ENCODE measurements at regions not wholly inside any gene's neighbourhood (a gene's known extent, or its start where the extent isn't known, plus 50 kb on each side); places are given as distances from the start of the nearest gene placed in this dataset.

- H3K27ac Mint-ChIP-seq: no peak overlapping the region
These were observed 1034.4 kb upstream of the KLHL29 start for GRCh38 chr2:22350621-22351020.

DNA sequence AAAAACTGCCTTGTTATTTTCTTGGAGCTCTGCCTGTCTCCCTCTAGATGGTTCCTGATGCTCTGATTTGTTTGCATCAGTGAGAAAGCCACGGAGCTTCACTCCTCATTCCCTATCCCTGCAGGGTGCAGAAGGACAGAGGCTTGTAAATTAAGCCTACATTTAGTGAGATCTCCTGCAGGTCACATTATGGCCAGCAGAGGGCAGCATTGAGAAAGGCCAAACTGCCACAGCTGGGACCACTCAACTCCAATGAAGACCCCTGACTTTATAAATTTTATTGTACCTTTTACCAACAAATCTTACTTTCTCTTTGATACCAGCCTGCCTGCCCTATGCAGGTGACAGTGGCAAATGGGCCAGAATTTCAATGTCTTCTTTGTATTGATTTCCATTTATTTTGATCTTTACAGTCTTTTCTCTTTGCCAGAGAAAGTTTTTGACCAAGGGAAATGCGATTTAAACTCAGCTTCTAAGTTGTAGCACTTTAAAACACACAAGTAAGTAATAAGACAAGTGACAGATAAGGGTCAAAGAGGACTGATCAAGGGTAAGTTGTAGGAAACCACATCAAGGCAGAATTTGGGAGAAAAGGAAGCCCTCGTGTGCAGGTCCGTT lies 1029.1 kb upstream of the KLHL29 start:
- H3K4me1 Mint-ChIP-seq (ENCODE audit: low read depth): no peaks in the 10 kb centered on the region
- no peaks in the 10 kb centered on the region for H3K9me3 Mint-ChIP-seq
- H3K27me3 Mint-ChIP-seq: no peaks in the 10 kb centered on the region
- no peak overlapping the region for H3K4me3 Mint-ChIP-seq
- H3K27ac Mint-ChIP-seq: no peak overlapping the region
- no peaks in the 10 kb centered on the region for H3K36me3 Mint-ChIP-seq (ENCODE audit: low read depth)
- peak; percentile 41 for DNase-seq

More at GRCh38 chr2:22350621-22351020, 1034.4 kb upstream of the KLHL29 start:
- DNase-seq: no peak
- no peaks in the 10 kb centered on the region for H3K36me3 Mint-ChIP-seq (ENCODE audit: low read depth)
- no peak overlapping the region for H3K4me3 Mint-ChIP-seq
- H3K9me3 Mint-ChIP-seq: peaks cover 6% of the 10 kb centered on the region
- no peaks in the 10 kb centered on the region for H3K4me1 Mint-ChIP-seq (ENCODE audit: low read depth)
- H3K27me3 Mint-ChIP-seq: no peaks in the 10 kb centered on the region

DNA sequence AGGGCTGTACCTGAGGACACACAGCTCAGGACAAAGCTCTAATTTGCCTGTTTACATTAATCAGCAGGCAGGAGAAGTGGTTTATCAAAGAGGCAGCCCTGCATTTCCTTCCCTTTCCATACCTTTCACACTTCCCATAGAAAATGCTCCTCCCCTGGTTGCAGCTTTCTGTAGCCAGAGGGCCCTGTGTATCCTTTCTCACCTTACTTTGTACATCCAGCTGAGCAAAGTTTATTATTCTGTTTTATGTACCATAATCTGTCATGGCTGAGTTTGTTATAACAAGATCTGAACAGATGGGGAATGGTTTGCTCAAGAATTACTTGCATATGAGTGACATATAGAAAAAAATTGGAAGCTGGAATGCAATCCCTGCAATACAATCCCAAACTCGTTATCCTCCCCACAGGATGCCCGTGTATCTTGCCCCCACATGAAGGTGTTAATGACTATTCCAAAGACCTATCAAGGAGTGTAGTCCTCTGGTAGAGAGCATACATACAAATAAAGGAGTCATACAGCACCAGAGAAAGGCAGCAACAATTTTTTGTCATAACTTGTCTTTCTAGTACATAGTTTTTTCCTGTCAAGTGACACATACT lies 1025.8 kb upstream of the KLHL29 start:
- Mint-ChIP-seq H3K9me3 (peaks cover 6% of the 10 kb centered on the region), H3K4me1 (ENCODE audit: low read depth) (no peaks in the 10 kb centered on the region), H3K36me3 (ENCODE audit: low read depth) (no peaks in the 10 kb centered on the region), H3K27ac (no peak overlapping the region), H3K4me3 (no peak overlapping the region), H3K27me3 (no peaks in the 10 kb centered on the region)
- no peak for DNase-seq

DNA sequence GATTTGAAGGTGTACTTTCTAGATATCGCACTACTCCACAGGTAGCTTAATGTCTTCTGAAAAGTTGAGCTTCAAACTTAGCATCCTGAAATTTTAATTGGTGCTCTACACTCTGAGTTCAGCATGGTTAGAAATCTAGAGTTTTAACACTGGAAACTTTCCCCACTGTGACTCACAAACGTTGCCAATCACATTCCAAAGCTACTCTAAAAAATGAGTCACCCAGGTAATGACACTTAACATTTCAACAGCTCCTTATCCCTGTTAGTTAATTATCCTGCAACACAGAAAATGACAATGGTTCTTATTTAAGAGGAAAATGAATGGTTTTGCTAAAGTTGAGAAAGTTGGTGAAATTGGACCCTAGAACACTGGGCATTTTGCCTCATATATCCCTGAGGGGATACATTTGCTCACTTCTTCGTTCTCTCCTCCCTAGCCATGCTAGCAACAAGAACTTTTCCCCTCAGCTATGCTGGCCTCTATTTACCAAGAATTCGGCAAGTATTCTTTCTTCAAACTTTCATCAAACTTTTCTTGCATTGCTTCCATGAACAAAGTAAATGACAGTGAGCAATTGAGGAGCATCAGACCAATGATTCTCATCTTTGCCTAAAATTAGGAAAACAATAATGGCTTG lies 1024.1 kb upstream of the KLHL29 start:
- Mint-ChIP-seq H3K27me3 (no peaks in the 10 kb centered on the region), H3K27ac (no peak overlapping the region), H3K9me3 (peaks cover 6% of the 10 kb centered on the region), H3K4me3 (no peak overlapping the region), H3K4me1 (ENCODE audit: low read depth) (no peaks in the 10 kb centered on the region), H3K36me3 (ENCODE audit: low read depth) (no peaks in the 10 kb centered on the region)
- DNase-seq: no peak

GRCh38 chr2:22361571-22361970 lies 1023.4 kb upstream of the KLHL29 start:
- no peak overlapping the region for H3K27ac Mint-ChIP-seq
- no peaks in the 10 kb centered on the region for H3K27me3 Mint-ChIP-seq
- no peaks in the 10 kb centered on the region for H3K4me1 Mint-ChIP-seq (ENCODE audit: low read depth)
- no peaks in the 10 kb centered on the region for H3K36me3 Mint-ChIP-seq (ENCODE audit: low read depth)
- peaks cover 6% of the 10 kb centered on the region for H3K9me3 Mint-ChIP-seq
- no peak overlapping the region for H3K4me3 Mint-ChIP-seq
- DNase-seq: no peak

- Mint-ChIP-seq H3K4me1 (ENCODE audit: low read depth) (no peaks in the 10 kb centered on the region), H3K4me3 (no peak overlapping the region), H3K27me3 (no peaks in the 10 kb centered on the region), H3K36me3 (ENCODE audit: low read depth) (no peaks in the 10 kb centered on the region), H3K9me3 (peaks cover 5% of the 10 kb centered on the region), H3K27ac (no peak overlapping the region)
- no peak for DNase-seq
These were observed 1009.9 kb upstream of the KLHL29 start for GRCh38 chr2:22375096-22375495.

DNA sequence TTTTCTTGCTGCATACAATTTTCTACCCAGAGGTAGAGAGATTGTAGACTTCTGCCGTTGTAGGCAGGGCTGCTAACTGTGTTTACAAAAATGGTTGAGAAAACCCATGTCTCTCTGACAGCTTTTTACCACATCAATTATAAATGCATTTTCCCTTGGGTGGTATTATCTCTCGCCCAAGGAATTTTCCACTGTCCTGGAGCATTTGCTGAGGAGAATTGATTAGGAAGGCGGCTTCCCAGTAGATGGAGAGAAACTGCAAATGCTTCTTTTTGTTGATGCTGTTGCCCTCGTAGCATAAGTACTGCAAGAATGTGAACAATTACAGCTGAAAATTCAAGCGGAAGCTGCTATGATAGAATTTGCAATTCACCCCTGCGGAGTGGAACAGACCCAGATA lies 1007.7 kb upstream of the KLHL29 start:
- Mint-ChIP-seq H3K27me3 (no peaks in the 10 kb centered on the region), H3K27ac (no peak overlapping the region), H3K4me3 (no peak overlapping the region), H3K36me3 (ENCODE audit: low read depth) (no peaks in the 10 kb centered on the region), H3K9me3 (peaks cover 2% of the 10 kb centered on the region), H3K4me1 (ENCODE audit: low read depth) (no peaks in the 10 kb centered on the region)
- DNase-seq: no peak

DNA sequence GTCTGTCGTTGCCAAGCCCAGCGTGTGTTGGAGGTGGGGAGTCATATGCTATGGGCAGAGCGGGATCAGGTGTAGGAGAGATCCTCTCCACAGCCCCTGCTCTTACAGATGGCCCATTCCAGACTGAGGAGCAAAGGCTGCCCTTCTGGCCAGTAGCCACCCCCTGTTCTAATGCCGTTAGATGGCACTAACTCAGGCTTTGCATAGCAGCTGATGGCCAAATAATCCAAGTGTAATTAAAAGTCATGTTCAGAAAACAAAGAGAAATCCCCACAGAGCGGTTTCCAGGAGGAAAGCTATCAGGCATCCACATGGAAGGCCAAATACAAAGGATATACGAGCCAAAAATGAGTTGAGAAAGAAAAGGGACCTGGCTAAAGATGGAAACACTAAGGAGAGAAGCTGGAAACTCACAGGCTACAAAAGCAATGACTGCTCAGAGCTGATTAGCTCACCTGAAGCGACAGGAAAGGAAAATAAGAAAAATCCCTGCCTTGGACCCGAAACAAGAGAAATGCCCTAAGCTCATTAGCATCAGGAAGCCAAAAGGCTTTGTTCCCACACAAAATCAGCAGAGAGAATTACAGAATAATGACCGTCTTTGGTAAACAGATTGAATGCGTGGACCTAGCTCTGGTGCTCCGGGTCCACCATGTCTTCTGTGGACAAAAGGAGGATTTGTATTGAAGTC lies 1002.4 kb upstream of the KLHL29 start:
- Mint-ChIP-seq H3K4me1 (ENCODE audit: low read depth) (no peaks in the 10 kb centered on the region), H3K27me3 (no peaks in the 10 kb centered on the region), H3K4me3 (no peak overlapping the region), H3K27ac (no peak overlapping the region), H3K9me3 (peaks cover 5% of the 10 kb centered on the region), H3K36me3 (ENCODE audit: low read depth) (no peaks in the 10 kb centered on the region)
- no peak for DNase-seq

GRCh38 chr2:22397847-22398246 lies 987.1 kb upstream of the KLHL29 start:
- H3K4me1 Mint-ChIP-seq (ENCODE audit: low read depth): no peaks in the 10 kb centered on the region

GRCh38 chr2:22403748-22404147 lies 981.2 kb upstream of the KLHL29 start:
- peaks cover 4% of the 10 kb centered on the region for H3K9me3 Mint-ChIP-seq

More at GRCh38 chr2:22397847-22398246, 987.1 kb upstream of the KLHL29 start:
- Mint-ChIP-seq H3K4me3 (no peak overlapping the region), H3K9me3 (no peaks in the 10 kb centered on the region), H3K27ac (no peak overlapping the region), H3K27me3 (no peaks in the 10 kb centered on the region), H3K36me3 (ENCODE audit: low read depth) (no peaks in the 10 kb centered on the region)
- DNase-seq: no peak

GRCh38 chr2:22406625-22407024 lies 978.4 kb upstream of the KLHL29 start:
- Mint-ChIP-seq H3K27ac (no peak overlapping the region), H3K4me1 (ENCODE audit: low read depth) (no peaks in the 10 kb centered on the region), H3K9me3 (peaks cover 4% of the 10 kb centered on the region), H3K27me3 (no peaks in the 10 kb centered on the region), H3K36me3 (ENCODE audit: low read depth) (no peaks in the 10 kb centered on the region), H3K4me3 (no peak overlapping the region)
- no peak for DNase-seq

More at GRCh38 chr2:22403748-22404147, 981.2 kb upstream of the KLHL29 start:
- no peak overlapping the region for H3K4me3 Mint-ChIP-seq
- DNase-seq: no peak
- no peaks in the 10 kb centered on the region for H3K36me3 Mint-ChIP-seq (ENCODE audit: low read depth)
- no peaks in the 10 kb centered on the region for H3K4me1 Mint-ChIP-seq (ENCODE audit: low read depth)
- H3K27ac Mint-ChIP-seq: no peak overlapping the region
- H3K27me3 Mint-ChIP-seq: no peaks in the 10 kb centered on the region

DNA sequence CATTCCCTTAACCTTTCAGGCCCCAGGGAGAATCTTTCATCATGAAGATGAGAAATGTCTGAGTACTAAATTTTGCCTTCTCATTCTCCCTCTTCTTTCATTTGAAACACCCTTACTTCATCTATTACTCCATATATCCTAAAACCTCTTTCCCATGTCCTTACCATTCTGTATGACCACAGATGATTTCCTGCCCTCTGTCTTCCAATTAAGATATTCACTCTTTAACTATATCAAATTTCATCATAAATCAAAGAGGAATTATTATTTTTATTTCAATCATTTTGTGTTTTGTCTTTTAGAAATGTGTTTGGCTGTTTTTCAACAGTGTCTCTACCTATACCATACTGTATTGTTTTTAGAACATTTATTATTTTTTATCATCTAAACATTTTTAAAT lies 964.9 kb upstream of the KLHL29 start:
- DNase-seq: no peak

DNA sequence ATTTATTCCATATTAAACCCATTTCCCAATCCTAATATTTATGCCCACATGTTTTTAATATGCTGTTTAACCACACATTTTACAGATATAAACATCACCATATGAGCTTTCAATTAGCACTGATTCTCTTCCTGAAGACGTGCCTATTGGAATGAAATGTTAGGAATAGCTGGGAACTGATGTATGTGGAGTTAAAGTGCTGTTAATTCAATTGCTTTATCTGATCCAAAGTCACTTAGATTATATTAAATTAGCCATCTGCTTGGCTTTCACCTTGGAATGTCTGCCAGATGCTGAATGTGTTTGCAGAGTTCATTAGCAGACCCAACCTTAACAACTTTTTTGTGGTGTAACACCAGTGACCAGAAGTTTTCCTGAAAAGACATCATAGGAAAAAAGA lies 942.9 kb upstream of the KLHL29 start:
- no peaks in the 10 kb centered on the region for H3K4me1 Mint-ChIP-seq (ENCODE audit: low read depth)
- no peak overlapping the region for H3K4me3 Mint-ChIP-seq
- no peaks in the 10 kb centered on the region for H3K36me3 Mint-ChIP-seq (ENCODE audit: low read depth)
- H3K9me3 Mint-ChIP-seq: no peaks in the 10 kb centered on the region
- DNase-seq: no peak
- no peaks in the 10 kb centered on the region for H3K27me3 Mint-ChIP-seq
- no peak overlapping the region for H3K27ac Mint-ChIP-seq

More for the DNA sequence above, 964.9 kb upstream of the KLHL29 start:
- H3K9me3 Mint-ChIP-seq: peaks cover 6% of the 10 kb centered on the region
- no peaks in the 10 kb centered on the region for H3K4me1 Mint-ChIP-seq (ENCODE audit: low read depth)
- H3K4me3 Mint-ChIP-seq: no peak overlapping the region
- H3K27ac Mint-ChIP-seq: no peak overlapping the region
- no peaks in the 10 kb centered on the region for H3K27me3 Mint-ChIP-seq
- H3K36me3 Mint-ChIP-seq (ENCODE audit: low read depth): no peaks in the 10 kb centered on the region

- H3K9me3 Mint-ChIP-seq: peaks cover 3% of the 10 kb centered on the region
- no peaks in the 10 kb centered on the region for H3K36me3 Mint-ChIP-seq (ENCODE audit: low read depth)
- DNase-seq: no peak
- H3K4me1 Mint-ChIP-seq (ENCODE audit: low read depth): no peaks in the 10 kb centered on the region
- no peak overlapping the region for H3K4me3 Mint-ChIP-seq
- no peak overlapping the region for H3K27ac Mint-ChIP-seq
- no peaks in the 10 kb centered on the region for H3K27me3 Mint-ChIP-seq
These were observed 940.7 kb upstream of the KLHL29 start for GRCh38 chr2:22444281-22444680.

- Mint-ChIP-seq H3K27ac (no peak overlapping the region), H3K4me3 (no peak overlapping the region), H3K36me3 (ENCODE audit: low read depth) (no peaks in the 10 kb centered on the region), H3K27me3 (no peaks in the 10 kb centered on the region), H3K4me1 (ENCODE audit: low read depth) (no peaks in the 10 kb centered on the region), H3K9me3 (peaks cover 5% of the 10 kb centered on the region)
- DNase-seq: no peak
These were observed 935.3 kb upstream of the KLHL29 start for GRCh38 chr2:22449696-22450095.

Measured in activated T-cell treated with anti-CD3 and anti-CD28 coated beads, Interleukin-2, amount 50 U/mL, for 24 hours (primary cell).